Effector memory CD8-positive, alpha-beta T cell (primary cell): ENCODE measurements at regions not wholly inside any gene's neighbourhood (a gene's known extent, or its start where the extent isn't known, plus 50 kb on each side); places are given as distances from the start of the nearest gene placed in this dataset.
"Not testable (repeated sequence)": the region's sequence is repeated elsewhere in the genome, so short reads cannot be mapped to it uniquely, and the experiment has no call there.

Experiments used
- ATAC-seq: fragments of 150-1000 bp; cut with Tn5 transposase; replicated peaks from 2 replicates; pipeline ENCODE4 v1.10.0; 2021; ENCODE audit warnings: mild to moderate bottlenecking, moderate library complexity
- DNase-seq, 3 experiments: peaks; one replicate each; pipeline ENCODE4 v3.0.0; 2021
- H3K27ac Mint-ChIP-seq, 2 donors: one replicate each; pipeline ENCODE4 v1.8.0; 2022; ENCODE audit warnings: mild to moderate bottlenecking in 2 of 2, mixed read lengths in 2 of 2, moderate library complexity in 2 of 2
- H3K27me3 Mint-ChIP-seq, 2 donors: one replicate each; pipeline ENCODE4 v1.8.0; 2022; ENCODE audit warnings: mixed read lengths in 2 of 2
- H3K36me3 Mint-ChIP-seq: one replicate; pipeline ENCODE4 v1.8.0; 2022; ENCODE audit warnings: mild to moderate bottlenecking, moderate library complexity, mixed read lengths; ENCODE audit not compliant: insufficient read depth
- H3K4me1 Mint-ChIP-seq, 2 donors: one replicate each; pipeline ENCODE4 v1.8.0; 2022; ENCODE audit warnings: low read depth in 2 of 2, mixed read lengths in 2 of 2
- H3K4me3 Mint-ChIP-seq, 2 donors: one replicate each; pipeline ENCODE4 v1.8.0; 2022; ENCODE audit warnings: mild to moderate bottlenecking in 2 of 2, mixed read lengths in 2 of 2, moderate library complexity in 2 of 2
- H3K9me3 Mint-ChIP-seq, 2 donors: one replicate each; pipeline ENCODE4 v1.8.0; 2022; ENCODE audit warnings: mixed read lengths in 2 of 2

GRCh38 chr9:29060041-29060440 lies 1486.8 kb upstream of the C9orf72 start:
- ATAC-seq (no peak), DNase-seq (no peak)
- no peak overlapping the region for H3K4me3 Mint-ChIP-seq
- H3K4me1 Mint-ChIP-seq, result no peaks in the 10 kb centered on the region
- H3K27me3 Mint-ChIP-seq, result no peaks in the 10 kb centered on the region
- H3K36me3 Mint-ChIP-seq, result no peaks in the 10 kb centered on the region
- no peak overlapping the region for H3K27ac Mint-ChIP-seq
- H3K9me3 Mint-ChIP-seq, result peaks cover 5 to 11% of the 10 kb centered on the region in 2 donors

GRCh38 chr9:29062446-29062845 lies 1489.2 kb upstream of the C9orf72 start:
- ATAC-seq (no peak), DNase-seq (no peak)
- H3K4me1 Mint-ChIP-seq, result no peaks in the 10 kb centered on the region
- H3K27ac Mint-ChIP-seq, result no peak overlapping the region
- H3K27me3 Mint-ChIP-seq, result no peaks in the 10 kb centered on the region
- no peaks in the 10 kb centered on the region for H3K36me3 Mint-ChIP-seq
- no peak overlapping the region for H3K4me3 Mint-ChIP-seq
- peaks cover 2 to 15% of the 10 kb centered on the region in 2 donors for H3K9me3 Mint-ChIP-seq

DNA sequence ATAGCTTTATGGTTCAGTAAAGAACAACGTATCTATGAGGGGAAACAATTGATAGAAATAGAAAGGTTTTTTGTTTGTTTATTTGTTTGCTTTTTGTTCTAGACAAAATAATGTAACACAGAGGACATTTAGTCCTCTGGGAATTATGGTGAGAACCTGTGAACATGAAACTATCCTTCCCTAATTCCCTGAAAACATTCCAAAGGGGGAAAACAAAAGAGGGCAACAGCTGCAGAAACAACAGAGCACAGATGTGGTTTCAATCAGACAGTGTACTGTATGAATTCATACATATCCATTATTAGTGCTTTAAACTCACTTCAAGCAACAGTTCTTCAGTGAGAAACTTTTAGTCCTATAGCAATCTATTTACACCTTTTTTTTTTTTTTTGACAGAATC lies 1489.8 kb upstream of the C9orf72 start:
- DNase-seq (no peak), ATAC-seq (no peak)
- Mint-ChIP-seq H3K4me3 (no peak overlapping the region), H3K36me3 (no peaks in the 10 kb centered on the region), H3K27ac (no peak overlapping the region), H3K27me3 (no peaks in the 10 kb centered on the region), H3K4me1 (no peaks in the 10 kb centered on the region), H3K9me3 (peaks cover 2 to 9% of the 10 kb centered on the region in 2 donors)

- Mint-ChIP-seq H3K4me1 (no peaks in the 10 kb centered on the region), H3K27me3 (no peaks in the 10 kb centered on the region), H3K36me3 (no peaks in the 10 kb centered on the region), H3K4me3 (no peak overlapping the region), H3K27ac (no peak overlapping the region), H3K9me3 (peaks cover 5 to 14% of the 10 kb centered on the region in 2 donors)
- no peak for DNase-seq
- no peak for ATAC-seq
Measured at GRCh38 chr9:29066141-29066640, 1492.9 kb upstream of the C9orf72 start.

DNA sequence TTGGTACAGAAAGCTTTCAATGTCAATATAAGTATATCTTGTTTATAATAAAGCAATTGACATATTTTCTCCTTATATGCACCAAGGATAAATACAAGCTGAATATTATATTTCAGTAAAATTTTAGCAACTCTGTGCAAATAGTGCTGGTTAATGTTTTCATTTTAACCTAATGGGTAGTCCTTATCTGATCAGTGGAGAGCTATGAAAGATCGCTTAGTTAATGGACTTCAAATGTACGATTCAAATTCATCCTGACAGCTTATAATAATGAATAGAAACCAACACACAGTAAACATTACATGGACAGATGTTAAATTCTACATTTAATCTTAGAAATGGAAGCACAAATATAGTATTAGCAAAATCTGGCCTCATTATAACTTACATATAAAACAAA lies 1495.2 kb upstream of the C9orf72 start:
- Mint-ChIP-seq H3K9me3 (peaks cover 5 to 14% of the 10 kb centered on the region in 2 donors), H3K4me1 (no peaks in the 10 kb centered on the region), H3K4me3 (no peak overlapping the region), H3K27me3 (no peaks in the 10 kb centered on the region), H3K36me3 (no peaks in the 10 kb centered on the region), H3K27ac (no peak overlapping the region)
- no peak for ATAC-seq
- DNase-seq, result no peak

- Mint-ChIP-seq H3K27me3 (no peaks in the 10 kb centered on the region), H3K4me3 (no peak overlapping the region), H3K9me3 (peaks cover 5 to 14% of the 10 kb centered on the region in 2 donors), H3K36me3 (no peaks in the 10 kb centered on the region), H3K4me1 (no peaks in the 10 kb centered on the region), H3K27ac (no peak overlapping the region)
- ATAC-seq (no peak), DNase-seq (no peak)
Measured at GRCh38 chr9:29069376-29069775, 1496.1 kb upstream of the C9orf72 start.

- ATAC-seq (no peak), DNase-seq (no peak)
- Mint-ChIP-seq H3K4me1 (no peaks in the 10 kb centered on the region), H3K4me3 (no peak overlapping the region), H3K36me3 (no peaks in the 10 kb centered on the region), H3K9me3 (peaks cover 2 to 7% of the 10 kb centered on the region in 2 donors), H3K27me3 (no peaks in the 10 kb centered on the region), H3K27ac (no peak overlapping the region)
Measured at GRCh38 chr9:29078063-29078666, 1504.9 kb upstream of the C9orf72 start.

- Mint-ChIP-seq H3K4me1 (no peaks in the 10 kb centered on the region), H3K9me3 (peaks cover 2 to 12% of the 10 kb centered on the region in 2 donors), H3K4me3 (no peak overlapping the region), H3K36me3 (no peaks in the 10 kb centered on the region), H3K27ac (no peak overlapping the region), H3K27me3 (no peaks in the 10 kb centered on the region)
- ATAC-seq, result no peak
- DNase-seq, result no peak
Measured at GRCh38 chr9:29100762-29101161, 1527.5 kb upstream of the C9orf72 start.

DNA sequence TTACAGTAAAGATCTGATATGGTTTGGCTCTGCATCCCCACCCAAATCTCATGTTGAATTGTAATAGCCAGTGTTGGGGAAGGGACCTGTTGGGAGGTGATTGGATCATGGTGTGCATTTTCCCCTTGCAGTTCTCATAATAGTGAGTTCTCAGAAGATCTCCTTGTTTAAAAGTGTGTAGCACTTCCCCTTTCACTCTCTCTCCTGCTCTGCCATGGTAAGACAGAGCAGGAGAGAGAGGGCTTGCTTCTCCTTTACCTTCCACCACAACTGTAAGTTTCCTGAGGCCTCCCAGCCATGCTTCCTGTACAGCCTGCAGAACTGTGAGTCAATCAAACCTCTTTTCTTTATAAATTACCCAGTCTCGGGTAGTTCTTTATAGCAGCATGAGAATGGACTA lies 1530.9 kb upstream of the C9orf72 start:
- not testable (repeated sequence) for H3K4me3 Mint-ChIP-seq, H3K9me3 Mint-ChIP-seq, ATAC-seq, DNase-seq, H3K4me1 Mint-ChIP-seq, H3K27ac Mint-ChIP-seq, H3K27me3 Mint-ChIP-seq, H3K36me3 Mint-ChIP-seq

- no peak overlapping the region for H3K4me3 Mint-ChIP-seq
- no peak overlapping the region for H3K27ac Mint-ChIP-seq
- H3K9me3 Mint-ChIP-seq, result peaks cover 7 to 11% of the 10 kb centered on the region in 2 donors
- no peaks in the 10 kb centered on the region for H3K27me3 Mint-ChIP-seq
- no peaks in the 10 kb centered on the region for H3K4me1 Mint-ChIP-seq
- ATAC-seq (no peak), DNase-seq (no peak)
- no peaks in the 10 kb centered on the region for H3K36me3 Mint-ChIP-seq
Measured at GRCh38 chr9:29118555-29118954, 1545.3 kb upstream of the C9orf72 start.

GRCh38 chr9:29126783-29127182 lies 1553.5 kb upstream of the C9orf72 start:
- no peak overlapping the region for H3K4me3 Mint-ChIP-seq
- H3K9me3 Mint-ChIP-seq, result peaks cover 7 to 8% of the 10 kb centered on the region in 2 donors
- ATAC-seq (no peak), DNase-seq (no peak)
- H3K36me3 Mint-ChIP-seq, result no peaks in the 10 kb centered on the region
- H3K4me1 Mint-ChIP-seq, result no peaks in the 10 kb centered on the region
- no peaks in the 10 kb centered on the region for H3K27me3 Mint-ChIP-seq
- no peak overlapping the region for H3K27ac Mint-ChIP-seq

GRCh38 chr9:29129763-29130162 lies 1556.5 kb upstream of the C9orf72 start:
- Mint-ChIP-seq H3K27ac (no peak overlapping the region), H3K27me3 (no peaks in the 10 kb centered on the region), H3K4me1 (no peaks in the 10 kb centered on the region), H3K4me3 (no peak overlapping the region), H3K36me3 (no peaks in the 10 kb centered on the region), H3K9me3 (peaks cover 7% of the 10 kb centered on the region in 2 donors)
- DNase-seq, result no peak
- no peak for ATAC-seq

- DNase-seq, result no peak
- ATAC-seq, result no peak
- Mint-ChIP-seq H3K36me3 (no peaks in the 10 kb centered on the region), H3K27me3 (no peaks in the 10 kb centered on the region), H3K4me1 (no peaks in the 10 kb centered on the region), H3K9me3 (peaks cover 5 to 8% of the 10 kb centered on the region in 2 donors), H3K27ac (no peak overlapping the region), H3K4me3 (no peak overlapping the region)
Measured at GRCh38 chr9:29144476-29144875, 1571.2 kb upstream of the C9orf72 start.

DNA sequence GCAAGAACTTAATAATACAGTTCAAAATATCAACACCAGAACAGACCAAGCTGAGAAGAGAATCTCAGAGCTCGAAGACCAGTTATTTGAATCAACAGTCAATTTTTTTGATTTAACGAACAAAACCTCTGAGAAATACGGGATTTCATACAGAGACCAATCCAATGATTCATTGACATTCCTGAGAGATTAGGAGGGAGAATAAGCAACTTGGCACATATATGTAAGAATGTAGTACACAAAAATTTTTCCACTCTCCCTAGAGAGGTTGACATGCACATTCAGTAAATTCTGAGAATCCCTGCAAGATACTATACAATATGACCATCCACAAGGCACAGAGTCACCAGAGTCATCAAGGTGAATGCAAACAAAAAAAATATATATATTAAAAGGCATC lies 1577.3 kb upstream of the C9orf72 start:
- no peaks in the 10 kb centered on the region for H3K27me3 Mint-ChIP-seq
- H3K27ac Mint-ChIP-seq, result no peak overlapping the region
- no peak overlapping the region for H3K4me3 Mint-ChIP-seq
- ATAC-seq (no peak), DNase-seq (no peak)
- H3K9me3 Mint-ChIP-seq, result peaks cover 5% of the 10 kb centered on the region in 2 donors
- no peaks in the 10 kb centered on the region for H3K4me1 Mint-ChIP-seq
- no peaks in the 10 kb centered on the region for H3K36me3 Mint-ChIP-seq
